GM21423 (cell line): ENCODE measurements at regions not wholly inside any gene's neighbourhood (a gene's known extent, or its start where the extent isn't known, plus 50 kb on each side); places are given as distances from the start of the nearest gene placed in this dataset.

Experiments
- ATAC-seq: cut with Tn5 transposase; IDR thresholded peaks from one replicate; pipeline ENCODE4 v1.9.1; 2021; ENCODE audit warnings: mild to moderate bottlenecking, moderate library complexity; ENCODE audit not compliant: unreplicated experiment

DNA sequence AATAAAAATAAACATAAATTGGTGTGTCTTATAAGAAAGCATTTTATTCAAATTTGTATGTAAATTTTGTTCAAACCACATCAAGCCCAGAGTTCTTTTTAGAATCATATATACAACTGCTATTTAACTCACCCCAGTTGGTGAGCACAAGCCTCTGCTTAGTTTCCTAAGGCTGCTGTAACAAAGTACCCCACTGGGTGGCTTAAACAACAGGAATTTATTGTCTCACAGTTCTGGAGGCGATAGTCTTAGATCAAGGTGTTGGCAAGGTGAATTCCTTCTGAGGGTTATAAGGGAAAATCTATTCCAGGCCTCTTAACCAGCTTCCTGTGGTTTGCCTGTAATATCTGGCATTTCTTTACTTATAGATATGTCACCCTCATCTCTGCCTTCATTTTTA lies 1133.5 kb downstream of the OLFM4 start:
- ATAC-seq, result no peak

DNA sequence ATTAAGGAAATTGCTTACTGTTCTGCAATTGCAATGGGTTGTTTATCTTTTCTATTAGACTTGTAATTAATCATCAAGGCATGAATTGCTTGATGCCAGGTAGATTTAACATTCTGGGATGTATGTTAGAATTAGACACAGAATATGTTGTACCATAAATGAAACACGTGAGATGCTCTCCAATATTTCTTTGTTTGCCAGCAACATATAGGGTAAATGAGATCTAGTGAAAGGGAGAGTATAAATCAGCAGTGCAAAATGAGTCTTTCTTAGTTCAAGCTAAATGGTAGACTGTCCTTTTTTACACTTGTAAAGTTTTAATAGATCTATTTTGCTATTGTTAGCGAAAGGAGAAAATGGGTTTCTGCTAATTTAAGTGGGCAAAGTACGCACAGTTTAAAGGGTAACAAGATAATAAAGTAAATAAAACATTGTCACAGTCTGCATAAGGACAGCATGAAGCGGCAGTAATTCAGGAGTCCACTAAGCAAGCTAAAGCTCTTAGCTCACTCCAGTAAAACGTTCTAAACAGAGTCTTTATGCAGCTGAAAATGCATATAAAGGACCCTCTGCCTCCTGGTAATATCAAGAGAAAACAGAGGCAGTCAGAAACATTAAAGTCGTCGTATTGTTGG lies 1137.1 kb downstream of the OLFM4 start:
- no peak for ATAC-seq

DNA sequence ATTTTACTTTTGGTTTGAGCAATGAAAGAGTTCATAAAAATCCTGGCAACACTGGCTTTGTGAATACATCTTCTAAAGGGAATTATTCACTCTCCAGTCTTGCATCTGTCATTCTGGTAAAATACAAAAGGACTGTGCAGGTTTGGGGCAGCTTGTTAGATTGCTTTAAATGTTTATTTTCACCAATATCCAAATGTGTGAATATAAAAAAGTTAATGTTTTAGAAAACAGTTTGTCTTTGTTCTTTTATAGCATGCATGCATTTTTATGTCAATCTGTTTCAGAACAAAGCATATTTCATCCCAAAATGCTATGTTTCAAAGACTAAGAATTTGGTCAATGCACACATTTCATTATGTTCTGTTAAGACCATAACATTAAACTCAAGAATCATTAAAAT lies 1145.4 kb downstream of the OLFM4 start:
- ATAC-seq, result no peak

DNA sequence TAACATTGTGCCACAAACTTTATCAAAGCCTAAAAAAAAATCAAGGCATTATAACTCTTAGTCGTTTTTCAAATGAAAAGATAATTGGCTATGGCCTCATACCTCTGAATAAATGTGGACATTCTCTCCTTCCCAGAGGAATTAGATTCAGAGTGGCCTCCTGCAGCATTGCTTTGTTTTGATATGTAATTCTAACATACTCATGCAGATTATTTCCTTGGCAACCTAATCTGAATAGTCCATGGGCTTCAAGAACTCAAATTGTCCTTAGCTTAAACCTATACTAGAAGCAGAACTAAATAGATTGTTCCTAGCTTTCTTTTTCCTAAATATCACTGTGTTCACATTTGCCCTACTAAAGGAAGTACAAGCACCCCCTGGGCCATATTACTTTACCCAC lies 1146.9 kb downstream of the OLFM4 start:
- no peak for ATAC-seq

DNA sequence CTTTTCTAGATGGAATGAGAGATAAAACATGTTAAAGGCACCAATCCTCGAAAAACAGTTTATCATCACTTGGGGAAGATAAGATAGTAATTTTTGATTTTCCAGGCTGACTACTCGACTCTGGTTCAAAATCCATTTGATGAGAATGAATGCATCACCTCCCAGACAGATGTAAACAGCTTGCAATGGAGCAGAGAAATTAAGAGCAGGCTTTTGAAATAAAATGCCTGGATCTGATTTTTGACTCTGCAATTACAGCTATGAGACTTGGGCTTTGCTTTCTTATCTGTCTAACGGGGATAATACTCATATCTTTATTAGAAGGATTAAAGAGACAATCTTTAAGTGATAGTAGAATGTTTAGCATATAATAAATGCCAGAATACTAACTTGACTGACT lies 1148.9 kb downstream of the OLFM4 start:
- ATAC-seq, result no peak

DNA sequence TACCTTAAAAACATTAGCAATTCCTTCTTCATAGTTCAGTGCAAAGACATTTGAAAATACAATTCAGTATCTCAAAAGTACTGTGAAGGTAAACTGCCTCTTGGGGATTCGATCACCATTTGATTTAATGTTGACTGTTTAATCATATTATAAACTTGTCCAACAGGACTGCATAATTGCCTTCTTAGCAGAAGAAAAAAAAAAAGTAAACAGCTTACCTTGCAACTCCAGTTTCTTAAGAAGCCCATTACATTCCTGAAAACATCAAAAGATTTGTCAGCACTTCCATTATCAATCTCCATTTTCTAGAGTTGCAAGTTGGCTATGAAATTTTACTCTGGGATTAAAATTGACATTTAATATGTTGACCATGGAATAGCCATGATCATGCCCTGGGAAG lies 1154.6 kb downstream of the OLFM4 start:
- ATAC-seq, result no peak

DNA sequence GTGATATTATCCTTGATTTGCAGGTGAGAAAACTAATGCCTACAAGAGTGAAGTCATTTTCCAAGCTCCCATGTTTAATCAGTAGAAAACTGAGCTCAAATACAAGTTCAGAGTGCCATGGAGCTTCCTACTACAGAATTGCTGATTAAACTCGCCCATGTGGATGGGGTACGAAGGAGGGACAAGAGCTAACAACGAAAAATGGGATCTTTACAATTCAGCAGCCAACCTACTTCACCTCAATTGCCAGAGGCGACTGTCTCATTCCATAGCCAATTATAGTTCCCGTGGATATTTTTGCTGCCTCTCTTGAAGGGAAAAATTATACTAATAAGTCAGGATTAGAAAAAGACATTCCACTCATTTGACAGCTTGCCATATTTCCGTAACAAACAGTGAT lies 1155.1 kb downstream of the OLFM4 start:
- ATAC-seq, result no peak

DNA sequence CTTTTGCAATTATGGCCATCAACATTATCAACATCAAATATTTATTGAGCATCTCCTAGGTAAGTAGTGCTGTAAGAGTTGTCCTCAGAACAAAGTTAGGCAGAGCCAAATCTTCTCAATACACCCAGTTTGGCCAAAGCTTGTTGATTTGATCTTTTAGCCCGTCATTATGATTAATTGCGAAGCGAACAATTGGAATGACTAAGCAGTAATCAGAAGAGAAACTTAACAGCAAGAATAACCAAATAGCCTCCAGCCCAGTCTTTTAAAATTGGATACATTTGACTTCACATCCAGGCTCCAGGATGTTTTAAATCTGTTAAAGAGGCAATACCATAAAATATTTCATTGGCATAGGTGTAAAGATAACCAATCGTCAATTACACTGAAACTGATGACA lies 1156.0 kb downstream of the OLFM4 start:
- no peak for ATAC-seq

DNA sequence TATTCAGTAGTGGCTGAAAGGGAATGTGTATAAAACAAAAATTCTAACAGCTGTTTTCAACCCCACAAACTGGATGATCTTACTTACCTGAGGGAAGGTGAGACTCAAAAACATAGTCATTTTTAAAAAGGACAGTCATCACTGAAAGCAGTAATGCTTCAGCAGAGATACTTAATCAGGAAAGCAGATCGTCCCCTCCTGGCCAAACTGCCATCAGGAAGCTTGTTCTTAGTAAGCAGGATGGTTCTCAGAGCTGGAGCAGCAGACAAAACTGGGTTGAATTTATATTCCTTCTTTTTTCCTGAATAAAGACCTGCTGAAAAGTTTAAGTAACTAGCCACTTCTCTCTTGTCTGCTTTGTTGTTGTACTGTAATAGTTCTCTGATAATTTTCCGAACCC lies 1156.5 kb downstream of the OLFM4 start:
- ATAC-seq, result no peak

DNA sequence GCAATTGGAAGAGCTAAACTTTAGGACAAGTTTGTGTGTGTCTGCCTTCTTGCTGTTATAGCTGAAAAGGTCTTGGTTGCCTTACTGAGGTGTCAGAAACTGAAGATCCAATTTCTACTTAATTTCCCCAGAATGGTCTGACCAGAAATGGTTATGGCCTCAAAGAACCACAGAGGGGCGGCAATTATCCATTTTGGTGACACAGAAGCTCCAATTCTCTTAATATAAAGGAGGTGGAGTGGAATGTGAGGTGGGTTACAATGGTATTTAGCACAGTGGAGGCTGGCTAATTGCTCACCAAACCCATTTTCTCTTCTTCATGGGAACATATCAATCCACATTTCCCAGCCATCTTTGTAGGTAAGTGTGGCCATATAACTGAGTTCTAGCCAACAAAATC lies 1157.2 kb downstream of the OLFM4 start:
- ATAC-seq, result no peak

DNA sequence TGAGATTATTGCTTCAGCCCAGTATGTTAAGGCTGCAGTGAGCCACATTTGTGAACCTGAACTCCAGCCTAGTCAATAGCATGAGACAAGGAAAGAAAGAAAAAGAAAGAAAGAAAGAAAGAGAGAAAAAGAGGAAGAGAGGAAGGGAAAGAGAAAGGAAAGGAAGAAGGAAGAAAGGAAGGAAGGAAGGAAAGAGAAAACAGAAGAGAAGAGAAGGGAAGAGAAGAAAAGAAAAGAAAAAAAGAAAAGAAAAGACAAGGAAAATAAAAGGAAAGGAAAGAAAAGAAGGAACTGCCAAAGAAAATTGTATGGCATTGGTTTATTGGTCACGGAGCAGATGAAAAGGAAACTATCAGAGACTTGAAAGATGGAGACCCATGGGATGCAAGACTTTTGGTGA lies 1158.8 kb downstream of the OLFM4 start:
- no peak for ATAC-seq

DNA sequence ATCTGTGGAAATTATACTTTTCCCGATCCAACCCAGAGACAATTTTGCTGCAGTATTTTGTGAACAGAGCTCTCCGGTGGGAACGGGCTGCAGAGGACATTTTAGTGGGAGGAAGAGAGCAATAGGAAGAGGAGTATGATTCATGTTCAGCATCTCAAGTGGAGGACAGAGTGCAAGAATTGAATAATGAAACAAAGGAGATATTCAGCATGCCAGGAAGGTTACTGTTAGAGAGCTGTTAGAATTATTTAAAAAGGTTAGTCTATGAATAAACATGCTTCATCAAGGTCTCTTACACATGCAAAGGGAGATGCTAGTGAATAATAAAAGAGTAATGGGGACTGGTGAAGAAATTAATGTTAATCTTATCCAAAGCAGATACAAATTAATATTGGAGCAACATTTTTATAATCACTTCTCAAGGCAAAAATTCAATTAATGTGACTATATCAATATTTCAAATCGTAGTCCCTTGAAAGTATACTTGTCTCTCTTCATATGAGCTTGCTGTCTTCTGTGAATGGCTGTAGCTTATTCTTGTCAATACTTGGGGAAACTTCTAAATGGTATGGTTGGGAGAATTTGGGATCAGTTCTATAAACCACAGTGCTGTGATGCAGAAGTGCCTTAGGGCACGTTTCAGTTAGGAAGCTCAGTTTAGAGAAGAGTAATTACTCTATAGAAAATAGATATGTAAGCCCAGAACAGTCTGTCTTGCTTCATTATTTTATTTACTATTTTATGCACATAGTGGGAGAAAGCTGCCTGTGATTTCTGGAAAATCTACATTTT lies 1165.8 kb downstream of the OLFM4 start:
- no peak for ATAC-seq

DNA sequence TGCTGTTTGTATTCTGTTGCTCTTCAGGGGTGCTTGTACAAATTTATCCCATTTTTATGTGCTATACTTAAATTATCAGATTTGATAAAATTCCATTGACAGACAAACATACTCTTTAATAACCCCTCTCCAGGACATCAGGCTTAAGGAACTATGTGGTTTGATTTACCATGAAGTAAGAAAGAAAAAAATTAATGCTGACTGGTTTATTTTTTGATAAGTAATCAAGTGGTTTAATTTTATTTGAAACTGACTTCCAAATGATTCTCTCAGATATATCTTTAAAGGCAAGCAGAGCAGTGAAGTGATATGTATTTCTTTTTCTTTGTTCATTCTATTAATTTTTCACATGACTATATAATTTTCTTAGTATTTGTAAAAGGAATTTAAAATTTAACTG lies 1168.1 kb downstream of the OLFM4 start:
- ATAC-seq, result no peak

DNA sequence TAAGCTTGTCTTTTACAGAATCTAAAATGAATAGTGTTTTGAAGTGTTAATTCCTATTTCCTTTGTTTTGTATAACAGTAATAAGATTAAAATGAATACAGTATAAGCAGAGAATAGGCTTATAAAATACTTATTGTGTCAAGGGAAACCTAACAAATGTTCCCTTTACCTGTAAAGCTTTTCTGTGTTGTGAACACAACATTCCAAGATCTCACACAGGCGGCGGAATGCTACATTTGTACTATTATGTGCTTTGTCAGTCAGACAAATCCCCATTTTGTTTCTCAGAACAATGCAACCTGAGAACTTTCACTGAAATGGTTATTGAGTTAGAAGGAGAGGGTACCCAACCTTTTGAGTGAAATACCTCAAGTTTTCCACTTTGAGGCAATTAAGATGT lies 1170.3 kb downstream of the OLFM4 start:
- no peak for ATAC-seq

DNA sequence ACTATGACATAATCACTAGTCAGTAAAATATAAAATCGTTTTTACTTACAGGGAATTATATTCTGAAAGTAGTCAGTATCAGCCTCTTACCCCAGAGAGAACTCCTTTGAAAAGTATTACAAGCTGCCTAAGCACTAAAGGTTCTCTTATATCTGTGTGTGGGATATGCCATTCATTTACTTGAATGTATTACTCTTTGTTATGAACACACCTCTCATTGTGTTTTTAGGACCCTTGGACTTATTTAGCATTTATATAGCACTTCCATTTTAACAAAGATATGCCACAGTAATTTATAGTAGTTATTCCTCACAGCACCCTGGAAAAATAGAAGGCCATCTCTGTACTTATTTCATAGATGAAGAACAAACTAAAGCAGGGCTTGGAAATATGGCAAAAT lies 1178.0 kb downstream of the OLFM4 start:
- ATAC-seq, result no peak

DNA sequence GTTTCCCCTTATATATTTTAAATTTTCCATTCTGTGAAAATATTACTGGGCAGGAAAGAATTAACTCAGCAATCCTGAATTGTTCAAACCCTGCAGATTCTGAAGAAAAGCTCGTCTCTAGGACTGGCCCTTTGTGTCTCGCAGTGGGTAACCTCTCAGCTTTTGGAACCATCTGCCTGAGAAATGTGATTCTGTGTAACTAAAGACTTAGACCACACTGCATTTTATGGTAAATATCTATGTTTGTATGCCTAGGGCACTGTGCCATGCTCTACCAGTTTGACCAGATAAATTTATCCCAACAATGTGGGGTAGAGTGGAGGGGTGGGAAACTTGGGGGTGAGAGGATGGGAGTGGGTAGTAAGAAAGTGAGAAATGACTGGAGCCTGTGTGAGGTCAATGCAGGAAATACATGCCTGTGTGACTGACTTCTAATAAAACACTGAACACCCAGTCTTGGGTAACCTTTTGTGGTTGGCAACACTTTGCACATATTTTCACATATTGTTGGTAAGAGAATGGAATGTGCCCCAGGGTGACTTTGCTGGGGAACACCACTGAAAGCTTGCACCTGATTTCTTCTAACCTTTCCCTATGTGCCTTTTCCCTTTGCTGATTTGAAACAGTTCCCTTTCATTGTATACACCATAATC lies 1181.9 kb downstream of the OLFM4 start:
- ATAC-seq, result no peak

DNA sequence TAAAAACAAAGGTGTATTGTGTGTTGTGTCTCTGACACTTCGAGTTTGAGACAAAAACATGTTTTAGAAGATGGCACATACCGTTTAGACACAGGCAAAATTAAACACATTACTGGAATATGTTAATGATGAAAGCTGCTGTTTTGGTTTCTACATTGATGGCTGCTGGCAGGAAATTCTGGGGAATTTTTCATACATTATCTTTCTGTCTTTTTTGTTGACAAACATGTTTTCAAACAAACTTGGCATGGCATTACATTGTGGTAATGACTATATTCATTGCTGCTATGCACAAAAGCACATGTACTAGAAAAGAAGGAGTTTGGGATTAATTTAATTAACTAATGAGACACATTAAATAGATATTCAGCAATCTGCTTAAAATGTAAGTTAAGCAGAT lies 1187.6 kb downstream of the OLFM4 start:
- ATAC-seq, result no peak

DNA sequence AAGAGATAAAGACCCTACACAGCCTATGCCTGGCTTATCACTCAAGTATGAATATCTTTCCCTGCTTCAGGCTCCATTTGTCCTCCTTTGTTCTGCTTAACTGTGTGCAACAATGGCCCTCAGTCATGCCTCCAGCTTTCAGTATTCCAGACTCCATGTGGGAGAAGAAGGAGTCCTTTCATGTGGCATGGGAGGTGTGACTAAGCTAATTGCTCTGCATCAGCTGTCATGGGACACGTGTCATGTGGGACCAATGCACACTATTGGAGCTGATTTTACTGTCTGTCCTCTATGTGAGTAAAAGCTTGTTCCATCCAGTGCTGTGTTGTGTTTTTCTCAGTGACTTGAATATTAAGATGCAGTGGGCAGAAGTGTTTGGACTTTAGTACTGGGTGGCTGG lies 1198.3 kb downstream of the OLFM4 start:
- ATAC-seq, result no peak

DNA sequence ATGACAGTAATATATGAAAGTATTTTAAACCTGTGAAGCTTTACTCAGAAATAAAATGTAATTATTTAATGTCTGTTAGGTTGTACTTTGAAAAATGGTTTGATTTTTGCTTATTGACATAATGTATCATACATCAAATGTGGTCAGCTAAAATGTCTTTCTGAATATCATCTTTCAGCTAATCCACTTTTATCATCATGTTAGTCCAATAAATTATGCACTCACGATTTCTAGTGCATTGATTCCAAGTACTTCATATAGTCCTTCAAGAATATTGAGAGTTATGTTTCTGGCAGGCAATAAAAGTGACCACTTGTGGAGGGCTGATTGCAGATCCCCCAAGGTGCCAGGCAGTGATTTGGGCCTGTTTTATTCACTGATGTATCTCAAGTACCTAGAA lies 1204.1 kb downstream of the OLFM4 start:
- ATAC-seq, result no peak

DNA sequence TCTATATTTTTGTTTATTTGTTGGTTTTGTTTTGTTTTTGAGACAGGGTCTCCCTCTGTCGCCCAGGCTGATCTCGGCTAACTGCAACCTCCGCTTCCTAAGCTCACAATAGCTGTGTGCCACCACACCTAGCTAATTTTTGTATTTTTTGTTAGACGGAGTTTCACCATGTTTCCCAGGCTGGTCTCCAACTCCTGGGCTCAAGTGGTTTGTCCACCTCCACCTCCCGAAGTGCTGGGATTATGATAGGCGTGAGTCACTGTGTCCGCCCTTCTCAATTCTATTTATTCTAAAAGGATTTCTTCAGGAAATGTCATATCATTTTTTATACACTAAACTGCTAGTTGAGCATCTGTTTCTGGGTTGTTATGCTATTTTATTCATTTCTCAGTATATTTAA lies 1206.0 kb downstream of the OLFM4 start:
- ATAC-seq, result no peak

DNA sequence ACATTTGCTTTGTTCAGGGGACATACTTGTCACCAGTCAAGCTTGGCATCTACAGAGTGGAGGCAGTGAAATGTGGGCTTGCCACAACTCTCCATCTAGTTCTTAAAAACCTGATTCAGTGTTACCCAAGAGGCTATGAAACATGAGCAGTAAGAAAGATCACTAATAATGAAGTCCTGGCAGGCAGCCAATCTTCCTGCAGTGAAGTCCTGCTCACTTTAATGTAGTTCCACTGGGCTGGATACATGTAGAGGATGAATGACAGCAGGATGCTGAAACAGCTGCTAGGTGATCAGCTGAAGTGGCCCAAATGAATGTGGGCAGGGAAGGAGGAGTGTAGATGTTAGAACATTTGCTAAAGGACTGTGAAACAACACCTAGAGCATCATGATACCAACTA lies 1213.1 kb downstream of the OLFM4 start:
- ATAC-seq, result no peak

DNA sequence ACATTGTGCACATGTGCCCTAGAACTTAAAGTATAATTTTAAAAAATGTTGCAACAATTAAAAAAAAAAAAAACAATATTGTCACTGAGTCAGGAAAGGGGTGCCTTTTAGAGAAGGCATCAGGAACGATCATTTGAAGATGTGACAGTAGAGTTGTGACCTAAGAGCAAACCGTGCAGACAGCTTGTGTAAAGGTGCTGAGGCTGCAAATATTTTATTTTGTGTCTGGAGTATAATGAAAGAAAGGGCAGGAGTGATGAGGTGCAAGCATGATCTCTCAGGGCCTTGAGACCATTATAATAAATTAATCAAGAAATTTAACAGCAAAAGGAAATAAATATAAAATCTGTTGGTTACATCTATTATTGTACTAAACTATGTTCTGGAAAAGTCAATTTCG lies 1219.7 kb downstream of the OLFM4 start:
- ATAC-seq, result no peak
